HG03103 (cell line): ENCODE measurements at regions not wholly inside any gene's neighbourhood (a gene's known extent, or its start where the extent isn't known, plus 50 kb on each side); places are given as distances from the start of the nearest gene placed in this dataset.
A peak's percentile ranks its signal among the peaks of the same experiment; 100 is the strongest.

Experiments
- ATAC-seq: cut with Tn5 transposase; IDR thresholded peaks from one replicate; pipeline ENCODE4 v1.9.1; 2021; ENCODE audit warnings: low read depth; ENCODE audit not compliant: unreplicated experiment

GRCh38 chr5:89397096-89397495 is 514.1 kb upstream of the MEF2C start:
- ATAC-seq: peak; percentile 76

GRCh38 chr5:89396278-89396954 is 513.4 kb upstream of the MEF2C start:
- ATAC-seq: peak; percentile 52

GRCh38 chr5:89395111-89395510 is 512.1 kb upstream of the MEF2C start:
- ATAC-seq: no peak

GRCh38 chr5:89388872-89389271 is 505.9 kb upstream of the MEF2C start:
- ATAC-seq: no peak

GRCh38 chr5:89384391-89384790 is 501.4 kb upstream of the MEF2C start:
- ATAC-seq: no peak

- no peak for ATAC-seq
These were observed 497.7 kb upstream of the MEF2C start for GRCh38 chr5:89380635-89381034.

GRCh38 chr5:89377767-89378455 is 494.9 kb upstream of the MEF2C start:
- ATAC-seq: no peak

GRCh38 chr5:89374818-89375521 is 492.0 kb upstream of the MEF2C start:
- no peak for ATAC-seq

- no peak for ATAC-seq
These were observed 491.3 kb upstream of the MEF2C start for GRCh38 chr5:89374144-89374784.

GRCh38 chr5:89372176-89372575 is 489.2 kb upstream of the MEF2C start:
- ATAC-seq: no peak

- ATAC-seq: no peak
These were observed 488.7 kb upstream of the MEF2C start for GRCh38 chr5:89371646-89372045.

GRCh38 chr5:89359046-89359445 is 476.1 kb upstream of the MEF2C start:
- ATAC-seq: no peak

GRCh38 chr5:89353837-89354551 is 471.0 kb upstream of the MEF2C start:
- ATAC-seq: no peak

- no peak for ATAC-seq
These were observed 469.0 kb upstream of the MEF2C start for GRCh38 chr5:89351975-89352374.

GRCh38 chr5:89351222-89351621 is 468.2 kb upstream of the MEF2C start:
- no peak for ATAC-seq

- ATAC-seq: no peak
These were observed 467.7 kb upstream of the MEF2C start for GRCh38 chr5:89350684-89351083.

GRCh38 chr5:89349246-89349980 is 466.4 kb upstream of the MEF2C start:
- ATAC-seq: no peak

- no peak for ATAC-seq
These were observed 463.6 kb upstream of the MEF2C start for GRCh38 chr5:89346573-89346972.

GRCh38 chr5:89343666-89344065 is 460.7 kb upstream of the MEF2C start:
- peak; percentile 79 for ATAC-seq
